ENCODE measurements at regions not wholly inside any gene's neighbourhood (a gene's known extent, or its start where the extent isn't known, plus 50 kb on each side); places are given as distances from the start of the nearest gene placed in this dataset.

DNA sequence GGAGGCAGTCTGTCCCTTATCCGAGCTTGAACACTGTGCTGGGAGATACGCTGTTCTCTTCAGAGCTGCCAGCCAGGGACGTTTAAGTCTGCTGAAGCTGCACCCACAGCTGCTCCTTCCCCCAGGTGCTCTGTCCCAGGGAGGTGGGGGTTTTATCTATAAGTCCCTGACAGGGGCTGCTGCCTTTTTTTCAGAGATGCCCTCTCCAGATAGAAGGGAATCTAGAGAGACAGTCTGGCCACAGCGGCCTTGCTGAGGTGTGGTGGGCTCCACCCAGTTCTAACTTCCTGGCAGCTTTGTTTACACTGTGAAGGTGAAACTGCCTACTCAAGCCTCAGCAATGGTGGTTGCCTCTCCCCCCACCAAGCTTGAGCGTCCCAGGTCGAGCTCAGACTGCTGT lies 319.9 kb upstream of the GRM7 start:
- H3K4me1 ChIP-seq, result no peaks in the 10 kb centered on the region
- H3K27me3 ChIP-seq, result no peaks in the 10 kb centered on the region
- intact Hi-C loops (cut with DNase I), result no loop called here
- TF ChIP-seq POLR2A (IDR thresholded peaks at IDR 0.05), result no peak
- TF ChIP-seq, protein P1, sequence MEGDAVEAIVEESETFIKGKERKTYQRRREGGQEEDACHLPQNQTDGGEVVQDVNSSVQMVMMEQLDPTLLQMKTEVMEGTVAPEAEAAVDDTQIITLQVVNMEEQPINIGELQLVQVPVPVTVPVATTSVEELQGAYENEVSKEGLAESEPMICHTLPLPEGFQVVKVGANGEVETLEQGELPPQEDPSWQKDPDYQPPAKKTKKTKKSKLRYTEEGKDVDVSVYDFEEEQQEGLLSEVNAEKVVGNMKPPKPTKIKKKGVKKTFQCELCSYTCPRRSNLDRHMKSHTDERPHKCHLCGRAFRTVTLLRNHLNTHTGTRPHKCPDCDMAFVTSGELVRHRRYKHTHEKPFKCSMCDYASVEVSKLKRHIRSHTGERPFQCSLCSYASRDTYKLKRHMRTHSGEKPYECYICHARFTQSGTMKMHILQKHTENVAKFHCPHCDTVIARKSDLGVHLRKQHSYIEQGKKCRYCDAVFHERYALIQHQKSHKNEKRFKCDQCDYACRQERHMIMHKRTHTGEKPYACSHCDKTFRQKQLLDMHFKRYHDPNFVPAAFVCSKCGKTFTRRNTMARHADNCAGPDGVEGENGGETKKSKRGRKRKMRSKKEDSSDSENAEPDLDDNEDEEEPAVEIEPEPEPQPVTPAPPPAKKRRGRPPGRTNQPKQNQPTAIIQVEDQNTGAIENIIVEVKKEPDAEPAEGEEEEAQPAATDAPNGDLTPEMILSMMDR (IDR thresholded peaks at IDR 0.05), result no peak
- no peak overlapping the region for H3K27ac ChIP-seq
- no peak for DNase-seq
- no peaks in the 10 kb centered on the region for H3K36me3 ChIP-seq
- 82 to 90% methylated on average over 6 of the region's 6 CpGs for WGBS, 2 donors
- no peak overlapping the region for H3K4me3 ChIP-seq (replicated peaks in 1 of 3)
- H3K9me3 ChIP-seq, result no peaks in the 10 kb centered on the region

DNA sequence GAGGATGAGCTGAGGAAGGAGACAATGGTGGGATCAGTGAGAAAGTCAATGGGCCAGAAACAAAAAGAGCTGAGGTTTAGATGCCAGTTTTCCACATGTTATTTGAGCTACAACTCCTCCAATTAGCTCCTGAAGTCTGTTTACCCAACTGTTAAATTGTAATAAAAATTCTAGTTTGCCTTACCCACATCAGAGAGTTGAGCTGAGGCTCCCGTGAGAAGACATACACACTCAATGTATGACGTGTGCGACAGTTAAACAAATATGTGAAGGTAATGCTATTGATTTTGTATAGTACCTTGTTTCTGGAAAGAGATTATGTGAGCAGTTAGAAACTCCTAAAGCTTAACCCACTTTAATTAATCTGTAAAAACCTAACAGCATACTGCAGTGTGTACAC lies 318.1 kb upstream of the GRM7 start:
- H3K27ac ChIP-seq, result no peak overlapping the region
- intact Hi-C loops (cut with DNase I), result no loop called here
- WGBS, 2 donors, result 92 to 93% methylated on average over 3 of the region's 3 CpGs

DNA sequence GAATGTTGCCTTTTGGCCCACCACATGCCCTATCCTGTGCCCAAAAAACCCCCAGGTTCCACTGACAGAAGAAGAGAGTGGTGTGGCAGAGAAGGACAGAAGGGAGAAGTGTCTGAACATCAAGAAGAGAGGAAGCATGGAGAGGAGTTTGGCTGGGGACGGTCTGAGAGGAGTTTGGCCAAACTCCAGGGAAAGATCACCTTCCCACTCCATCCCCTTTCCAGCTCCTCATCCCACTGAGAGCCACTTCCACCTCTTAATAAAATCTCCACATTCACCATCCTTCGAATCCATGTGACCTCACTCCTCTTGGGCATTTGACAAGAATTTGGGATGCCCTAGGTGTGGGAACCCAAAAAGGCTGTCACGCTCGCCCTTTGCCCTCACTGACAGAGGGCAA lies 311.6 kb upstream of the GRM7 start:
- Histone ChIP-seq H3K36me3 (no peaks in the 10 kb centered on the region), H3K27me3 (no peaks in the 10 kb centered on the region), H3K4me1 (no peaks in the 10 kb centered on the region), H3K27ac (no peak overlapping the region), H3K9me3 (no peaks in the 10 kb centered on the region), H3K4me3 (replicated peaks in 1 of 3) (no peak overlapping the region)
- DNase-seq, result no peak
- no peak for TF ChIP-seq POLR2A (IDR thresholded peaks at IDR 0.05)
- TF ChIP-seq, protein P1 (IDR thresholded peaks at IDR 0.05), result no peak
- intact Hi-C loops (cut with DNase I), result no loop called here
- WGBS, 2 donors, result 85 to 91% methylated on average over 4 of the region's 4 CpGs

More for the DNA sequence above, 318.1 kb upstream of the GRM7 start:
- TF ChIP-seq, protein P1 (IDR thresholded peaks at IDR 0.05), result no peak
- no peak for TF ChIP-seq POLR2A (IDR thresholded peaks at IDR 0.05)
- Histone ChIP-seq H3K4me3 (replicated peaks in 1 of 3) (no peak overlapping the region), H3K4me1 (no peaks in the 10 kb centered on the region), H3K9me3 (no peaks in the 10 kb centered on the region), H3K36me3 (no peaks in the 10 kb centered on the region), H3K27me3 (no peaks in the 10 kb centered on the region)
- no peak for DNase-seq

DNA sequence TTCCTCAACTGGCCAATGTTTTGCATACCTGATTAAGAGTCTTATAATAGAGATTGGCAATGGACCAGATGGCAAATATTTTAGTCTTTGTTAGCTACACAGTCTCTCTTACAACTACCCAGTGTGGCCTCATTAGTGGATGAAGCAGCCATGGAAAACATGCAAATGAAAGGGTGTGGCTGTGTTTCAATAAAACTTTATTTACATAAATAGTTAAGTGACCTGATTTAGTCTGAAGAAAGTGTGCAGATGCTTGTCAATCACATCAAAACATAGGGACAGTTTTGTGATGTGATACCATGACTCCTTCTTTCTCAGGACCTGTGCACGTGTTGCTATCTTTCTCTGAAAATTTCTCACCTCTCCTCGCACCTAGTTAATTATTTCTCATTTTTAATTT lies 309.8 kb upstream of the GRM7 start:
- intact Hi-C loops (cut with DNase I), result no loop called here
- no peak for DNase-seq
- 47 to 57% methylated on average over 2 of the region's 2 CpGs for WGBS, 2 donors
- Histone ChIP-seq H3K9me3 (no peaks in the 10 kb centered on the region), H3K4me1 (no peaks in the 10 kb centered on the region), H3K27me3 (no peaks in the 10 kb centered on the region), H3K4me3 (replicated peaks in 1 of 3) (no peak overlapping the region), H3K36me3 (no peaks in the 10 kb centered on the region), H3K27ac (no peak overlapping the region)
- TF ChIP-seq POLR2A (IDR thresholded peaks at IDR 0.05), result no peak
- TF ChIP-seq, protein P1 (IDR thresholded peaks at IDR 0.05), result no peak

DNA sequence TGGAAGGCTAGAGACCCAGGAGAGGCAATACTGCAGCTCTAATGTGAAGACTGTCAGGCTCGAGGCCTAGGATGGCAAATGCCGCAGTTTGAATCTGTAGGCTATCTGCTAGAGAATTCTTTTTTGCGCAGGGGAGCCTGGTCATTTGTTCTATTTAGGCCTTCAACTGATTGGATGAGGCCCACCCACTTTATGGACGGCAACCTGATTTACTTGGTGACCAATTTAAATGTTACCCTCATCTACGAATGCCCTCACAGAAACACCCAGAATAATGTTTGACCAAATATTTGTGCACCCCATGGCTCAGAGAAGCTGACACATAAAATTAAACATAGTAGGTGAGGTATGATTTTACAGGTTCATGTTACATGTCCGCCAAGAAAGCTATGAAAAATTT lies 300.7 kb upstream of the GRM7 start:
- Histone ChIP-seq H3K36me3 (no peaks in the 10 kb centered on the region), H3K9me3 (no peaks in the 10 kb centered on the region), H3K4me1 (no peaks in the 10 kb centered on the region), H3K27me3 (no peaks in the 10 kb centered on the region), H3K4me3 (replicated peaks in 1 of 3) (no peak overlapping the region), H3K27ac (no peak overlapping the region)
- DNase-seq, result no peak
- intact Hi-C loops (cut with DNase I), result no loop called here
- TF ChIP-seq POLR2A (IDR thresholded peaks at IDR 0.05), result no peak
- TF ChIP-seq, protein P1 (IDR thresholded peaks at IDR 0.05), result no peak
- 92 to 94% methylated on average over 6 of the region's 6 CpGs for WGBS, 2 donors
